MM.1S (cell line): ENCODE measurements at regions not wholly inside any gene's neighbourhood (a gene's known extent, or its start where the extent isn't known, plus 50 kb on each side); places are given as distances from the start of the nearest gene placed in this dataset.

Source experiments
- EZH2 ChIP-seq: fragments of 300-600 bp; sonication (generic); optimal IDR thresholded peaks from 2 replicates; pipeline ENCODE3; 2017; ENCODE audit warnings: low read depth, mild to moderate bottlenecking, antibody characterized with exemption, low read length, mixed read lengths
- EZH2phosphoT487 ChIP-seq: fragments of 300-600 bp; sonication (generic); IDR thresholded peaks from 2 replicates; pipeline ENCODE4 v1.6.1; 2018; ENCODE audit warnings: antibody characterized with exemption, low read length
- TF ChIP-seq, protein P1 (sequence below): fragments of 300-600 bp; sonication (generic); IDR thresholded peaks from 2 replicates; pipeline ENCODE4 v1.5.1; 2016; ENCODE audit warnings: antibody characterized with exemption, low read length, mixed read lengths

- TF ChIP-seq EZH2 (no peak), EZH2phosphoT487 (no peak)
- TF ChIP-seq, protein P1, sequence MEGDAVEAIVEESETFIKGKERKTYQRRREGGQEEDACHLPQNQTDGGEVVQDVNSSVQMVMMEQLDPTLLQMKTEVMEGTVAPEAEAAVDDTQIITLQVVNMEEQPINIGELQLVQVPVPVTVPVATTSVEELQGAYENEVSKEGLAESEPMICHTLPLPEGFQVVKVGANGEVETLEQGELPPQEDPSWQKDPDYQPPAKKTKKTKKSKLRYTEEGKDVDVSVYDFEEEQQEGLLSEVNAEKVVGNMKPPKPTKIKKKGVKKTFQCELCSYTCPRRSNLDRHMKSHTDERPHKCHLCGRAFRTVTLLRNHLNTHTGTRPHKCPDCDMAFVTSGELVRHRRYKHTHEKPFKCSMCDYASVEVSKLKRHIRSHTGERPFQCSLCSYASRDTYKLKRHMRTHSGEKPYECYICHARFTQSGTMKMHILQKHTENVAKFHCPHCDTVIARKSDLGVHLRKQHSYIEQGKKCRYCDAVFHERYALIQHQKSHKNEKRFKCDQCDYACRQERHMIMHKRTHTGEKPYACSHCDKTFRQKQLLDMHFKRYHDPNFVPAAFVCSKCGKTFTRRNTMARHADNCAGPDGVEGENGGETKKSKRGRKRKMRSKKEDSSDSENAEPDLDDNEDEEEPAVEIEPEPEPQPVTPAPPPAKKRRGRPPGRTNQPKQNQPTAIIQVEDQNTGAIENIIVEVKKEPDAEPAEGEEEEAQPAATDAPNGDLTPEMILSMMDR: no peak
Measured at GRCh38 chr2:185393091-185393490, 345.5 kb upstream of the FSIP2 start.
